ENCODE measurements at regions not wholly inside any gene's neighbourhood (a gene's known extent, or its start where the extent isn't known, plus 50 kb on each side); places are given as distances from the start of the nearest gene placed in this dataset.

DNA sequence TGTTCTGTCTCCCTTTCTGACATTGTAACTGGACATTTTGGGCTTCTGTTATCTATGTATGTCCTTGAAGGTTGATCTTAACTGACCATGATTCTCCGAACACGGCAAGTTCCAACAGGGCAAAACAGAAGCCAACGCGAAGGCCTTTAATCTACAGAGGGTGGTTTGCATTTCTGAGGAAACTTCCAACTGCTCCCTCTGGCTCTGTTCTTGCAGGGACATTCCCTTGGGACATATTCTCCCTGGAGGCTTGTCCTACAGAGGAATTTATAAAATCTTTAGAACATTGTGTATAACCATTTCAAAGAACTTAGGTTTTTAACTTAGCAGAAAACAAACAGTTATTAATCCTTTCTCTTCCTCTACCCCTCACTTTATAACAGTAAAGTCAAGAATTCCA lies 189.0 kb upstream of the CDYL start:
- no peak for DNase-seq (ENCODE audit: low spot score)

DNA sequence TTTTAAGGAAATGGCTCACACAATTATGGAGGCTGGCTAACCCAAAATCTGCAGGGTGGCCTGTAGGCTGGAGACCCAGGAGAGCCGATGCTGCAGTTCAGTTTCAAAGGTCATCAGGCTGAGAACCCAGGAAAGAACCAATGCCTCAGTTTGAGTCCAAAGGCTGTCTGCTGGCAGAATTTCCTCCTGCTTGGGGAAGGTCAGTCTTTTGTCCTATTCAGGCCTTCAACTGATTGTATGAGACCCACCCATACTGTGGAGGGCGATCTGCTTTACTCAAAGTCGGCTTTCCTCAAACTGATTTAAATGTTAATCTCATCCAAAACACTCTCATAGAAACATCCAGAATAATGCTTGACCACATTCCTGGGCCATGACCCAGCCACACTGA lies 189.7 kb upstream of the CDYL start:
- DNase-seq (ENCODE audit: low spot score), result no peak

DNA sequence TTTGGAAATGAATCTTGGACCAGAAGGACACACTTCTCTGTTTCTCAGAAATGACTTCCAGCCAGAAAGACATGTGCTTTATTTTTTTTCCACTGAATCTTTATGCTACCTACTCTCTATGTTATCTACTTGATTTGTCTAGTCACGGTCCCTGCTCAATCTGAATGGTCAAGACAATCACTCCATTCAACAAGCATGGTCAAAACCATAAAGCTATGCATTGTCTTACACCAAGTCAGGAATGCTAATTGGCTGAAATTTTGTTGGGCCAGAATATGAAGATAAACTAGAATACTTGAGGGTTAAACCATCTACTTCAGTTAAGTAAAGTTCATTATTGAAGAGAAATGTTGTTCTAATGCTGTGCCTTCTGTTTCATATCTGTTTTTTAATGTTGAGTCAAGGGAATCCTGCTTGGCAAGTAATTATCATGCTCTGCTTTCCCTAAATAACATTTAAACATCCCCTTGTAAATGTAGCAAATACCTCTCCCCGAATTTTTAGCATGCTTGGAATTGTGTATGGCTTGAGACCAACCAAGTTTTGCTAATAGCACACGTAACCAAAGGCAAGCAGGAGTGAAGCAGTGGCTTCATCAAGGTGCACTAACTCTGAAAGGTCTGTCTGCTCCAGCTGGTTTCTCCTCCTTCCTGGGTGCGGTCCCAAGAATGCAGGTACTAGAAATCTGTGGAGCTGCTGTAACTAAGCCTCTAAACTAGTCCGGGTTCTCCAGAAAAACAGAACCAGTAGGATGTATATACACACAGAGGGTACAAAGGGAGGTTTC lies 190.3 kb upstream of the CDYL start:
- DNase-seq (ENCODE audit: low spot score), result no peak

DNA sequence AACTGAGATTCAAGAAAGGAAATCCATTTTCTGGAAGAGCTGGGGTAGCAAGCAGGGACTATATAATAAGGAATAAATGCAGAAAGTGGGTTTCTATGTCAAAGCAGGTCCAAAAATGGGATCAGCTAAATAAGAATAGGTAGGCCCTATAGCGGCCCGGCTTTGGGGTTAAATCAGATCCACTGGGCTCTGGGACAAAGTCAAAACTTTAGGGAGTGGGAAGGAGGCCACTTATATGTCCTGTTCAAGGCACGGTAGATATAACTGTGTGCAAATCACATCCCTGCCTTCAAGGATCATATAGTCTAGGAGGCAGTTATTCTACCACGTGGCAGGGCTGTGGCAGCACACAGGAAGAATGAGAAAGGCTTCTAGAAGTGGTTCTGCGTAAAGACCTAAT lies 191.4 kb upstream of the CDYL start:
- DNase-seq (ENCODE audit: low spot score), result no peak

DNA sequence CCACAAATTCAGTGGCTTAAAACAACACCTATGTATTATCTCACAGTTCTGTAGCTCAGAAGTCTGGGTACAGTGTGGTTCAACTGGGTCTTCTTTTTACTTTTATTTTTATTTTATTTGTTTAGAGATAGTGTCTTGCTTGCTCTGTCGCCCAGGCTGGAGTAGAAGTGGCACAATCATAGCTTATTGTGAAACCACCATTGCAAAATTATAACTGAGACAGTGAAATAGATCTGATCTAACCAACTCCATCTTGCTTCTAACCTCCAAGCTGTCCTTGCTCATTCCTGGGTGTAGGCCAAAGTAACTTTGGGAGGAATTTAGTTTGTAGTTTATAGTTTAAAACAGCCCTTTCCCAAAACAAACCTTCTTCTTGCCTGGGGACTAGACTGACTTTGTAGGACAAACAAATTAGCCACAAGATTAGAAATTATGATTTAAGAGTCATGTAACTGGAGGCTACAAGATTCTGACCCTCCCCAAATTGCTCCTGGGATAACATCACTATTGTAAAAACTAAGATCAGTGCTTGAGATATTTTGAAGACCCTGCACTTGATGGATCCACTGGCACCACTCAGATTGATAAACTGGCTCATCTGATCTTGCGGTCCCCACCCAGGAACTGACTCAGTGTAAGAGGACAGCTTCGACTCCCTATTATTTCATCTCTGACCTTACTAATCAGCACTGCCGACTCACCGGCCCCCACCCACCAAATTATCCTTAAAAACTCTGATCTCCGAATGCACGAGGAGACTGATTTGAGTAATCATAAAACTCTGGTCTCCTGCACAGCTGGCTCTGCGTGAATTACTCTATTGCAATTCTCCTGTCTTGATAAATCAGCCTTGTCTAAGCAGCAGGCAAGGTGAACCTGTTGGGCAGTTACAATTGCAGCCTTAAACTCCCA lies 193.4 kb upstream of the CDYL start:
- no peak for DNase-seq (ENCODE audit: low spot score)

DNA sequence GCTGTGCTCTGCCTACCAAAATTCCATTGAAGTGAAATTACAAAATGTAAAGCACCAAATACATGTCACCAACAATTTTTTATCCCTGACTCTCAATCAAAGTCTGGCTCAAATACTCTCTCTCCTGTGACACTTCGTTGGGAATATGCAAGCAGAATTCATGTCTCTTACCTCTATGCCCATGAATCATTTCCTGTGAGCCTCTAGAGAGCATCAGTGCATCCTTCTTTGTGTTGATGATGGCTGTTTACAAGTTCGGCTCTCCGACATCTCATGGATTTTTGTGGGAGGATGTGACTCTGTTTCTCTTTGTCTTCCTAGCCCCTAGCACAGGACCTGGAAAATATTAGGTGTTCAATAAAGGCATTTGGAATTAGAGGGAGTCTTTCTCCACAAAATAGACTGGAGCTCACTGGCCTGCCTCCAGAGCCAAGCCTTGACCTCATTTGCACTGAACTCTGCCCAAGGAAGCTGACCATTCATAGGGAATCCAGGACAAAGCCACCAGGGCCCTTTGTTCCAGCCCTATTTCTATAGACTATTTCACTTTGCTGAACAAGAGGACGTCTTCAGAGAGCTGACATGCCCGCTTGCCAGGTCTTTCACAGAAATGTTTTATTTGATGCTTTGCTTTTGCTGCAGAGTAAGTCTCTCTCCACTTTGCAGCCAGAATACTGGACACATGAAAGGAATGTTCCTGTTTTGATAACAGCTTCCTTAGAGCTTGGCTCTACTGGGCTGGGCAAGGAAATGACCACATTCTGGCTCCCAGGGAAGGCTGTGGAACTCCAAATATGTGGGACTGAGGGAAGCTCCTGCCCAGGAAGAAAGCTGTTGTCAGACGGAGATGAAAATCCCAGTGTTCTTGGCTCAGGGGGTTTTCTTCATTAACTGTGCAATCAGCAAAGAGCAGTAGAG lies 194.5 kb upstream of the CDYL start:
- no peak for DNase-seq (ENCODE audit: low spot score)

DNA sequence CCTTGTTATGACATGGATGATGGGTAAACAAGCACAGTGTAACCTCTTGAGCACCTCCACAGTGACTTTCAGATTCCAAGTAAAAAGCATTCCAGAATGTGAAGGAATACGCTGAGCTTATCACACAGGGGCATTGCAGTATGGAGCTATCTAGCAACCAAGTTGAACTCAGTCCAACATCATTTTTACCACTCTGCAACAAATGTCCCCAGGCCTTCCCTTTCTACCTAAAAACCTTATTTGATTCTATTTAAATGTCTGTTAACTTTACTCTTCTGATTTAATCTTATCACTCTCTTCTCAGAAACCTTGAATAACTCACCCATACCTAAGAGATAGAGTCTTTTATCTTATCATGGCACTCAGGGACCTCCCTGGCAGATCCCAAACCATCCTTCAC lies 195.8 kb upstream of the CDYL start:
- no peak for DNase-seq (ENCODE audit: low spot score)

DNA sequence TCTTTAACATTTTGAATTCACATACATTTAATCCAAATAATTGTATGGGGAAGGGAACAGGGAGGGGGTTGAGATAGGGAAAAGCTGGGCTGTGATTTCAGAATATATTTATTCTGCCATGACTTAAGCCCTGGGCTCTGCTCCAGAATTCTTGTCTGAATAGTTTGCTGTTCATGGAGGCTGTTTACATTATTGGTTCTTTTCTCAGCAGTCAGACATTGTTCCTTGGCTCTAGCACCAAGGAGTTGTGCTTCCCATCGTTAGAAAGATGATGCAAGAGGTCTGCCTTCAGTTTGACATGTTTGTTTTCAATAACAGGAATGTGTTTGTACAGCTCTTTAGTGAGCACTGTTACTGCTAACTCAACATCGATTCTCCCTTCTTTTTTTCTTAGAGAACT lies 198.8 kb upstream of the CDYL start:
- no peak for DNase-seq (ENCODE audit: low spot score)

DNA sequence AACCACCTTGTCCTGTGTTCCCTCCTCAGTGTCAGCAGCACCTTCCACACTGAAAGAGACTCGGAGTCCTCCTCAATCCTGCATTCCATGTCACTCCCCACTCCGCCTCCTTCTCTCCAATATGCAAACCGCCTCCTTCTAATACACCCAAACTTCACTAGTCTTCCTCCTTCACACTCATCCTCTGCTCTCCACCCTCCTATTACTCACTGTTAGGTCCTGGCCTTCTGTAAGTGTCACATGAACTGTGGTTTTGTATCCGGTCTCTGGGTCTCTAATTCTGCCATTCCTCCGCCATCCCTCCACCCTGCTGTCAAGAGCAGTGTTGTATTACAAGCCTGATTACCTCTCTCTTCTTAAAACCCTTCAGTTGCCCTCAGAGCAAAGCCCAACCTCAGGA lies 200.5 kb upstream of the CDYL start:
- DNase-seq (ENCODE audit: low spot score), result no peak

DNA sequence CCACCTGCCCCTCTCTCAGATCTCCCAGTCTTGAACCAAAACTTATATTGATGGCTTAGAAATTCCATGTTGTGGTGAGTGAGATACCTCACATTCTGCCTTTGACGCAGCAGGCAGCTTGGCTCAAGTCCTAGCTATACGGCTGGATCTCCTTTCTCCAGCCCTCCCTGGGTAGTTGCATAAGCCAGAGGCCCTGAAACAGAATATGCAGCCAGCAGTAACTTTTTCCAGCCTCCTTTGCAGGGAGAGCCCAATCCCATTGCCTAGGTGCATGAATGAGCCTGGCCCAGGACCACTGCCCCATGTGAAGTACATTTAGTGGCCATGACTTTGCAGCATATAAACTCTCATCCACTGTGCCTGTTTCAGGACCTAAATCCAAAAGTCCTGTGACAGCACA lies 202.2 kb upstream of the CDYL start:
- DNase-seq (ENCODE audit: low spot score), result no peak

DNA sequence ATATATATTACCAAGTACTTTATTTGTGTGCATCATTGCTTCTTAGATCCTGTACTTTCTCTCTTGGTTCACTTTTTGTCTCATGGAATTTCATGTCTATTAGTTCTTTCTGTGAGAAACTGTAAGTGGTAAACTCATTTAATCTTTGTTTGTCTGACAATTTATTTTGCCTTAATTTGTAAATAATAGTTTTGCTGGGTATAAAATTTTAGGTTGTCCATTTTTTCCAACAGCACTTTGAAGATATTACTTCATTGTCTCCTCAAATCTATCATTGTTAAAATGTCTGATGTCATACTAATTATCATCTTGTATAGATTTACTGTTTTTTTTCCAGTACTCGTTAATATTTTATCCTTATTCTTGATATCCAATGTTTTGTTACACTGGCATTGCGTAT lies 205.2 kb upstream of the CDYL start:
- DNase-seq (ENCODE audit: low spot score), result no peak

DNA sequence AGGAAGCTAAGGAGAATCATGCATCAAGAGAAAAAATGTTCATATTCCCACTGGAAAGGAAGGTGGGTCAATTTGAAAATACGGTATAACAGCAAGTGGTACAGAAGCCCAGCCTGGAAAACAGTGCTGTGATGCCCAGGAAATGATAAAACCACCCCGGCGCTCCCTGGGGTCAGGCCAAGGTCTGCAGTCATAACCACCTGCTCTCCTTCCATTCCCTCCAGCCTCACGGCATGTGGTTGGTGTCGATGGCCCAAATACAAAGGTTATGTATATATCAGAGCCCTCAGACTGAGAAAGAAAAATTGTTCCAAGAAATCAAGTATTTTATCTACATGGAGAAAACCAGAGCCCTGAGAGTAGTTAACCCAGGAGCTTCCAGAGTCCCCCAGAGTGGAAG lies 208.1 kb upstream of the CDYL start:
- no peak for DNase-seq (ENCODE audit: low spot score)

DNA sequence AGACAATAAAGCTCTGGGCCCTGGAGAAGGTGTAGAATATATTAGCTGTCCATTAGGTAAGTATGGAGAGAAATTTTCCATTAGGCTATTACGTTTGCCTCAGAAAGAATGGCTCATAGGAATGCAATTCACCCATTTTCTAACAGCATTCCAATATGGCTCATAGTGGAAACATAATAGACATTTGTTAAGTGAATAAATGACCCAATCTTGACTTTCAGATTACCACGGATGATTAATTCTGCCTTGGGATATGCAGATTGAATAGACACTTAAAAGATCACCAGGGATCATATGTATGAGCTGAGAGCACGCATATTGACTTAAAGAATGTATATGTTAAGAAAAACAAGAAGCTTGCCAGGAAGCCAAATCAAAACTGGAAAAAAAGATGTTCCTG lies 209.1 kb upstream of the CDYL start:
- no peak for DNase-seq (ENCODE audit: low spot score)

DNA sequence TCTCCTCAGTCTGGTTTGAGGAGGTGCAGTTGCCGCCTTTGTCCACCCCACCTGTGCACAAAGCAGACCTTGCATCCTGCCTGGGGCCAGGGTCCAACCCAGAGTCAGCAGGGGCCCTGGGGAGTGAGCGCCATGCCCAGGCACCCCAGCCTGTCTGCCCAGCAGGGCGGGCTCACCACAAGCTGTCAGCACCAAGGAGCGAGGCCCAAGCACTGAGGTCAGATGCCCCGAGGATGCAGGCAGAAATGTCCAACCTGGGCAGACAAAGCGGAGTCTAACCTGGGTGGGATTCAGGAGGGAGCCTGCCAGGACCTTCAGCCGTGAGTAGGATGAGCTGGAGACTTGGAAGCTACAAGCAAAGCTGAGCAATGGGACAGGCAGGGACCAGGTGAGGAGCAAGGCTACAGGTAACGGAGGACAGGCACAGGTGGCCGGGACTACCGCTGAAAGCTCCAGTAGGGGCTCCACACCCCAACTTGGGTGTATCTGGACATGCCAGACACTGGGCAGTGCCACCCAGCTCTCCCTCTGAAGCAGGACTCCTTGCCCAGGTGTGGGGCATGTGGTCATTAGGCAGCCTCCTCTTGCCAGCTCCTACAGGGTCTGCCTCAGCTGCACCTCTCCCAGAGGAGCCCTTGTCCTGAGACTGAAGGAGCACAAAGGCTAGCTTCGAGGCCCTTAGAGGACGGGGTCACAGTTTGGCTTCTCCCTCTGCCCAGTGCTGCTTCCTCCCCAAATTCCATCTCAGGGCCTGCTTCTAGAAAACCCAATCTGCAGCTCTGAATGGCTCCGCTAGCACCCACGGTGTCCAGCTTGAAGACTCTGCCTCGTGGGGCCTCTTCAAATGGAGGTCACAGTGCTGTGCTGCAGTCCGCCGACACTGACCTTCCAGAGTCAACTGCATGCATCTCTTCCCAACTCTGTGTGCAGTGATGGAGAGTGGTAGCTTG lies 210.6 kb upstream of the CDYL start:
- DNase-seq (ENCODE audit: low spot score), result no peak

DNA sequence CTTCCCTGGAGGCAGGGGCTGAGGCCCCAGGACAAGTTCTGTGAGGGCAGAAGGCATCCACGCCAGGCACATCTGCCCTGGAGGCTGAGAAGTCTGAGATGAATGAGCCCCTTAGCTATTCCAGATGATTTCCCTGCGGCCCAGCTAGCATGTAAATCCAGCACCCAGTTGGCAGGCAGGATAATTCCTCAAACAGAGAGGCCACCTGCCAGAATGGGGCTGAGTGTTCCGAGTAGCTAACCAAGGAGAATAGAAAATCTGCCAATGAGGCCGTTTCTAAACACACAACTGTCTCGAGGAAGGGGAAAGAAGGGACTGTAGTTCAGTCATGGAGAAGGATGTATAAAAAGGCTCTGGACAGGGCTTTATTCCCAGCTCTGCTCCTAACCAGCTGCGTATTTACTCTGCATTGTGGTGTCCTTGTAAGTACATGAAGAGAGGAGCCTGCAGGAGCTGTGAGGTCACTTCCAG lies 211.4 kb upstream of the CDYL start:
- no peak for DNase-seq (ENCODE audit: low spot score)

DNA sequence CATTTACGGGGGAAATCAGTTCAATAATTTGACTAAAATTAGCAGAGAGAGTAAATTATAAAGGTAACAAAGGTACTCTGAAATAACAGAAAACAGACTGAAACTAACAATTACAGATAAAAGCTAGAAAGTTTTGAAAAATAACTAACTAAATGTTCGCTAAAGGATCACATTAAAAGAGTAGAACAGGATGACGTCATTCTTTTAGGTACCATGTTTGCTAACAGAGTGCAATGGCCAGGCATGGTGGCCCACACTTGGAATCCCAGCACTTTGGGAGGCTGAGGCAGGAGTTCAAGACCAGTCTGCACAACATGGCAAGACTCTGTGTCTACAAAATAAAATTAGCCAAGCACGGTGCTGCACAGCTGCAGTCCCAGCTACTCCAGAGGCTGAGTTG lies 212.3 kb upstream of the CDYL start:
- DNase-seq (ENCODE audit: low spot score), result no peak

DNA sequence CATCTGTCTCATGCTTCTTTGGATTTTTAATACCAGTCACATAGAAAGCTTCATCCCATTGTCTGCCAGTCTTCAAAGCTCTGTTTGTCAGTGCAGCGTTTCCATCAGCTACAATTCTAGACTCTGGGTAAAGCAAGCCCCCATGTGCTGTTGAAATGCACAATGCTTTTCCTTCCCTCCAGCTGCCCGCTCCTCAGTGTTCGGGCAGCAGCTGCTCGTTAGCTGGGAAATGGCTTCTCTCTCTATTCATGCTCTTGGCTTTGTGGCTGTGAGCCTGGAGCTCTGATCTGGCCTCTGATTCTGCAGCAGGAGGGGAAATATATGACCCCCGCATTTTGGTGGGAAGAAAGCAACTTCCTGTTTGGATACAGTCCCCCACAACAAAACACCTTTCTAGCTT lies 213.0 kb upstream of the CDYL start:
- no peak for DNase-seq (ENCODE audit: low spot score)

DNA sequence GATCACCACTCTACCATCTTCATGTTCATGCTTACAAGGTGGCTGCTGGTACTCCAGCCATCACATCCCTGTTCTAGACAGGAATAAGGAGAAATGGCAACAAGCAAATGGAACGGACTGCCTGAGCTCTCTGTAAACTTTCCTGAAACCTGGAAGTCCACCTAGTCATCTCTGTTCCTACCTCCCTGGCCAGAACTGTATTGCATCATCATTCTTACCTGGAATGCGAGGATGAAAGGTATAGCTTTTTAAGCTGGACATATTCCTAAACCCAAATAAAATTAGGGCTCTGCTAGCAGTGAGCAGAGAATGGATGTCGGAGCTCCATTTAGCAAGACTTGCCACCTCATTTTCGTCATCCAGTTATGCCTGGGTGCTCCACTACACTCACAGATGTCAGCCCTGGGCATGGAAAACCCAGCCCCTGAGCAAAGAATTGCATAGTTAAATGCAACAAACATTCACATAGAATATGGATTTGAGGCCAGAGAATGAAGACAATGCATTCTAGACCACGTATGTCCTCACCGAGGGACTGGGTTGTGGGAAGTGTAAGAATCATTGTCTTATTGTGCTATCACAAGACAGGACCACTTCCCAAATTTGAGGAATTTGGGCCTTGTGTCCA lies 214.3 kb upstream of the CDYL start:
- DNase-seq (ENCODE audit: low spot score), result no peak

DNA sequence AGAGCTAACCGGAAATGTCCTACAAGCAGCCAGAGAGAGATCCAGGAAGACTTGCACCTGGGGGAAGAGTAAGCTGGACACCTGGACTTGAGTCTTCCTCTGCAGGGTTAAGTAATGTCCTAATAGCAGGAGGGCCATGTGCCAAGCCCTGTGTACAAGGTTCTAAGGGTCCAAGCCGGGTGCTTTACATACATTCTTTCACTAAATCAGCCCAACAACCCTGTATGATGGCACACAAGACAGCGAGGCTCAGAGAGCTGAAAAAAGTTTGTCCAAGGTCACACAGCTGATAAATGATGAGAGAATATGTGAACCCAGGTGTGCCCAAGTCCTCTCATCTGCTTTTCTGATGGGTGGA lies 215.1 kb upstream of the CDYL start:
- no peak for DNase-seq (ENCODE audit: low spot score)

DNA sequence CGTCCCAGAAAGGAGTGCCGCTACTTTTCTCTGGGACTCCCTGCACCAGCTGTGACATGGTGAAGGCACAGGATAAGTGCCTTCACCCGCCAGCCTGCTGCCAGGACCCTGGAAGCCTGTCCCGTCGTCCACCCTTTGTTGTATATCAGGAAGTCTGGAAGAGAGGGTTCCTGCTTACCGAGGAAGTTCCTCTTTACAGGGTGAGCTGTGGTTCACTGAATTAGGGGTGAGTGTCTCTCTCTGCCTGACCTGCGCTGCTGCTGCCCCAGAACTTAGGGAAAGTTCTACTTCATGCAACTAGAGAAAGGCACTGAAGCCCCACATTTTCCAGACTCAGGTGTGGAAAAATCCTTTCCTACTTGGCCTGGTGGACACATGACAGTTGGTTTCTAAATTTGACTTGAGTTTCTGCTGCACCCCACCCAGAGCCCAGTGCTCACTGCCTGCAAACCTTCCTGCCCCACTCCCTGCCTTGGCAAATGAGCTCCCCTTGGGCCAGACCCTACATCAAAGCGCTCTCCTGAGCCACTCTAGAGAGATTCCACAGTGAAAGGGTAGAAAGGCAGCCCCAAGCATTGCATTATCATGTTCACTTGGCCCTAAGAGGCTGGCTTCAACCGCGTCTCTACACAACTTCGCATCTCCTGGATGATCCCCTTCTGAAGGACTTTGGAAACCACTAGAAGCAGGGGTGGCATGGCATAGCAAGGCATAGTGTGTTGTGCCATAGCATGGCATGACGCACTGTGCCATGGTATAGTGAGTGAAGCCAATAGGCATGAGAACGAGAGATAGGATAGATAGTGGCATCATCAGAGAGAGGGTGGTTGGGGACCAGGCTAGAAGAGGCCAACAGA lies 215.8 kb upstream of the CDYL start:
- no peak for DNase-seq (ENCODE audit: low spot score)
